ENCODE measurements at regions not wholly inside any gene's neighbourhood (a gene's known extent, or its start where the extent isn't known, plus 50 kb on each side); places are given as distances from the start of the nearest gene placed in this dataset.

DNA sequence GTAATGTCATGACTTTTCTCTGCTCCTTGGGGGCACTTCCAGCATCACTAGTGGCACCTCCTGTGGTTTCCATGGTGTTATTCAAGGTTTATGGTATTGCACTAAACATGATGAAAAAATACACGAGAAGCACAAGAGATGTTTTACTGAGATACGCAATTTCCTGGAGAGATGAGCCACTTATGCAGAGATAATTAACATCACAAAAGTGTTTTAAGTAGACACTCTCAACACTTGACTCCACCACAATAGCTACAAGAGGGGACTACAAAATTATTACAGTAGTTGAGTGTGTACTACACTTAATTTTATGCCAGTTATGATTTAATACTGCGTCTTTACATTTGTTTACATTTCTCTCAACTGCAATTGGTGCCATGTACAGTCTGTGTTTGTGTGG, 906.7 kb downstream of the DNAJB9 start:
- TF ChIP-seq, protein P1, sequence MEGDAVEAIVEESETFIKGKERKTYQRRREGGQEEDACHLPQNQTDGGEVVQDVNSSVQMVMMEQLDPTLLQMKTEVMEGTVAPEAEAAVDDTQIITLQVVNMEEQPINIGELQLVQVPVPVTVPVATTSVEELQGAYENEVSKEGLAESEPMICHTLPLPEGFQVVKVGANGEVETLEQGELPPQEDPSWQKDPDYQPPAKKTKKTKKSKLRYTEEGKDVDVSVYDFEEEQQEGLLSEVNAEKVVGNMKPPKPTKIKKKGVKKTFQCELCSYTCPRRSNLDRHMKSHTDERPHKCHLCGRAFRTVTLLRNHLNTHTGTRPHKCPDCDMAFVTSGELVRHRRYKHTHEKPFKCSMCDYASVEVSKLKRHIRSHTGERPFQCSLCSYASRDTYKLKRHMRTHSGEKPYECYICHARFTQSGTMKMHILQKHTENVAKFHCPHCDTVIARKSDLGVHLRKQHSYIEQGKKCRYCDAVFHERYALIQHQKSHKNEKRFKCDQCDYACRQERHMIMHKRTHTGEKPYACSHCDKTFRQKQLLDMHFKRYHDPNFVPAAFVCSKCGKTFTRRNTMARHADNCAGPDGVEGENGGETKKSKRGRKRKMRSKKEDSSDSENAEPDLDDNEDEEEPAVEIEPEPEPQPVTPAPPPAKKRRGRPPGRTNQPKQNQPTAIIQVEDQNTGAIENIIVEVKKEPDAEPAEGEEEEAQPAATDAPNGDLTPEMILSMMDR (IDR thresholded peaks at IDR 0.05 in 4 of 5, conservative IDR thresholded peaks at IDR 0.05 in 1 of 5): no peak
- no peak for TF ChIP-seq POLR2A (IDR thresholded peaks at IDR 0.05)
